ENCODE measurements at regions not wholly inside any gene's neighbourhood (a gene's known extent, or its start where the extent isn't known, plus 50 kb on each side); places are given as distances from the start of the nearest gene placed in this dataset.

- DNase-seq (ENCODE audit: low spot score in 2 of 2): no peak
- 21 to 24% methylated on average over 18 of the region's 18 CpGs for WGBS, 2 donors
- H3K4me3 ChIP-seq (ENCODE audit: low read depth, poor library complexity, severe bottlenecking): no peak overlapping the region
These were observed 148.1 kb upstream of the ZNF536 start for GRCh38 chr19:30223866-30224688.

DNA sequence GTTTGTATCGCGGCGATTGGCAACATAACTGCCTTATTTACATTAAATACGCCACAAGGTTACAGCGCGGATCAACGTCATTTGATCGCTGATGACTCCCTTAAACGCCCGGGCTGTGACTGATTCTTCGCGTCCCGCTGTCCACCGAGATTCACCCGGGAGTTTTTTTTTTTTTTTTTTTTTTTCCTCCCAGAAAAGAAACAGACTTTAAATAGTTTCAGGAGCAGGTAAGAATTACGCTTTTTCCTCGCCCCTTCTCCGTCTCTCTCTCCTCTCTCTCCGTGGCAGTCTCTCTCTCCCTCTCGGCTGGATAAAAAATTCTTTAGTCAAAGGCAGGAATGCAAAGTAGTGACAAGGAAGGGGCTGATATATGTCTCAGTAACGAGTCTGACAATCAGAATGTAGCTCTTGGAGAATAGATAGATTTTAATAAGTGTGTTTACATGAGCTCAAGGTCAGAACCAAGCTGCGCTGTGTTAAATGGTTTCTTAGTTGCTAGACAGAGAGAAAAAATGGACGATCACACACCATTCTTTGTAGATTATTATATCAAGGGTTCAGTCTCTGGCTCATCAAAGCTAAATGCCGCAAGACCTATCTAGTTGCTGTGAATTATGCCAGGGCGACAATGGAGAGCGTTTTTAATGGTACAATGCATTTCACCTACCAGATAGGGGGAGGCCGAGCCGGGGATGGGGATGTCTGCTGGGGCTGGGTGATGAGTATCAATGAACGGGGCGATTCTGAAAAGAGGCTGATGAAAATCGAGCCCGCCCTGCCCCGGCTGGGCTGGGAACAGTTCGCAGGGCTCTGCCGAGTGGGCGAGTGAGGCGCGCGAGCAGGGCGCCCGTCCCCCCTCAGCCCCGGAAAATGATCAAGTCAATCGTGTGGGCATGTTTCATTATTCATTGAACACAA is 147.2 kb upstream of the ZNF536 start:
- TF ChIP-seq CTCF (IDR thresholded peaks at IDR 0.05) (no peak), POLR2A (IDR thresholded peaks at IDR 0.05) (no peak)
- DNase-seq (ENCODE audit: low spot score in 2 of 2): no peak
- intact Hi-C loops (cut with DNase I; ENCODE audit: low total_unique reads): no loop called here
- WGBS, 2 donors: 3% methylated on average over 43 of the region's 43 CpGs
- H3K4me3 ChIP-seq (ENCODE audit: low read depth, poor library complexity, severe bottlenecking): no peak overlapping the region

More at GRCh38 chr19:30223866-30224688, 148.1 kb upstream of the ZNF536 start:
- intact Hi-C loops (cut with DNase I; ENCODE audit: low total_unique reads): no loop called here
- TF ChIP-seq POLR2A (IDR thresholded peaks at IDR 0.05): no peak
- no peak for TF ChIP-seq CTCF (IDR thresholded peaks at IDR 0.05)

- H3K4me3 ChIP-seq (ENCODE audit: low read depth, poor library complexity, severe bottlenecking): no peak overlapping the region
- WGBS, 2 donors: 1 to 2% methylated on average over 67 to 69 of the region's 84 CpGs
- no peak for DNase-seq (ENCODE audit: low spot score in 2 of 2)
- intact Hi-C loops (cut with DNase I; ENCODE audit: low total_unique reads): no loop called here
- no peak for TF ChIP-seq CTCF (IDR thresholded peaks at IDR 0.05)
- TF ChIP-seq POLR2A (IDR thresholded peaks at IDR 0.05): no peak
These were observed 146.3 kb upstream of the ZNF536 start for GRCh38 chr19:30225676-30226463.

GRCh38 chr19:30226464-30227011 is 145.6 kb upstream of the ZNF536 start:
- no peak for DNase-seq (ENCODE audit: low spot score in 2 of 2)
- H3K4me3 ChIP-seq (ENCODE audit: low read depth, poor library complexity, severe bottlenecking): no peak overlapping the region
- intact Hi-C loops (cut with DNase I; ENCODE audit: low total_unique reads): no loop called here
- WGBS, 2 donors: 2 to 3% methylated on average over 29 of the region's 29 CpGs
- TF ChIP-seq POLR2A (IDR thresholded peaks at IDR 0.05): no peak
- TF ChIP-seq CTCF (IDR thresholded peaks at IDR 0.05): no peak

DNA sequence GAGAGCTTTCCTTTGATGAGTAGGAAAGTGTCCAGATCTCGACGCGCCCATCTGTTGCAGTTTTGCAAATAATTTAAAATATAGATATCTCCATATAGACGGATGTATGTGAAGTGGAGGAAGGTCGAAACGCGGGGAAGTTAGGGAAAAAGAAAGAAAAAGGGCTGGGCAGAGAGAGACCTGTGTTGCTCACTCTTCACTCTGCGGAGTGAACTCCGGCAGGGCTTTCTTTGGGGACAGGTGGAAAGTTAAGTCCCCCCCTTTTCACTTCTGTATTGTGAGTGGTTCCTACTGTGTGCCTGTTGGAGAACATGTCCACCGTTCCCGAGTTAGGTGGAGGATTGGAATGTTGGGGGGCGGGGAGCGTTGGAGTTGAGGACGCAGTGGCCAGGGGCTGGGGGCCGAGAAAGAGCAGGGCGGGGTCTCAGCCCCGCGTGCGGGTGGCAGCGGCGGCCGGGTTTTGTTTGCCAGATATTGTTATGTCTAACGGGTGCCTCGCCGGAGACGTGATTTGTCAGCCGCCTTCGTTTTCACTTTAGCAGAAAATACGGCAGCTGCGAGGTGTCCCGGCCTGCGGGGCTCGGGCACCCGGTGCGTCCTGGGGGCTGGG is 145.1 kb upstream of the ZNF536 start:
- TF ChIP-seq POLR2A (IDR thresholded peaks at IDR 0.05): no peak
- TF ChIP-seq CTCF (IDR thresholded peaks at IDR 0.05): no peak
- WGBS, 2 donors: 0 to 1% methylated on average over 20 to 35 of the region's 35 CpGs
- intact Hi-C loops (cut with DNase I; ENCODE audit: low total_unique reads): no loop called here
- DNase-seq (ENCODE audit: low spot score in 2 of 2): no peak
- H3K4me3 ChIP-seq (ENCODE audit: low read depth, poor library complexity, severe bottlenecking): peak overlapping the region; percentile 28

Data from lower leg skin (tissue), 4 donors.